Amygdala (tissue), 56 donors: ENCODE measurements at regions not wholly inside any gene's neighbourhood (a gene's known extent, or its start where the extent isn't known, plus 50 kb on each side); places are given as distances from the start of the nearest gene placed in this dataset.

Experiments
- DNase-seq, 56 donors: peaks; one replicate each; lab custom pipeline; 2025; lab: John Stamatoyannopoulos, UW

GRCh38 chr3:5426094-5426883, 238.8 kb downstream of the EDEM1 start:
- peak in 54 of 56 donors; percentile 1 to 86 (median 56) for DNase-seq

DNA sequence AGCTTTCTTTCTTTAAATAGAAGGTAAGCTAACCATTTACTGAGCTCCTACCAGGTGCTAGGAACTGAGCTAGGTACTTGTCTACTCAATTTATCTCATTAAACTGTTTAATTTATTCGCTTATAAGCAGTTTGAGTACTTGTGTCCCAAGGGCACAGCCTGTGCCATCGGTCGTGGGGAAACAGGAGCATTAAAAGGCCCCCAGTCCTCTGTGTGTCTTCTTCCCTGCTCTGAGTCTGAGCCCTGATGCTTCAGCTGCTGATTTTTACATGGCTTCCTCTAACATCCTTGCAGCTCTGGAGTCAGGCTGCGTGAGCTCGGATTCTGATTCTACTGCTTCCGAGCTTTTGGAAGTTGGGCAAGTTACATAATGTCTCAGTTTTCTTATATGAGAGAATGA, 239.5 kb downstream of the EDEM1 start:
- DNase-seq = no peak

GRCh38 chr3:5427938-5428337, 240.4 kb downstream of the EDEM1 start:
- DNase-seq = no peak

GRCh38 chr3:5428607-5429516, 241.4 kb downstream of the EDEM1 start:
- no peak for DNase-seq

DNA sequence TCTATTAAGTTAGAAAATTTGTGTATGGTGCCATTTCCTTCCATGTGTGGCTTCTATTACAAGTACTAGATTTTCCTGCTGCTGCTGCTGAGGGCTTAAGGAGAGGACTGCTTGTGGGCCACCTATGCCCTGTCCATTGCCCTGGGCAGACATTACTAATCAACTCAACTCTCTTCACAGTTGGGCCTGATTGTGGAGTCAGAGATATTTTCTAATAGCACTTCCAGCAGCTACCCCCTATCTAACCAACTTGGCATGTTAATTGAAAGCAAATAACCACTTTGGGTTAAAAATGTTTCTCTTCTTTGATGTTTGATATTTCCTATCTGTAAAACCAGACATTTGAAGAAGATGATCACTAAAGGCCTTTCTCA, 242.0 kb downstream of the EDEM1 start:
- DNase-seq = no peak

- no peak for DNase-seq
Measured at GRCh38 chr3:5430701-5431100, 243.2 kb downstream of the EDEM1 start.

DNA sequence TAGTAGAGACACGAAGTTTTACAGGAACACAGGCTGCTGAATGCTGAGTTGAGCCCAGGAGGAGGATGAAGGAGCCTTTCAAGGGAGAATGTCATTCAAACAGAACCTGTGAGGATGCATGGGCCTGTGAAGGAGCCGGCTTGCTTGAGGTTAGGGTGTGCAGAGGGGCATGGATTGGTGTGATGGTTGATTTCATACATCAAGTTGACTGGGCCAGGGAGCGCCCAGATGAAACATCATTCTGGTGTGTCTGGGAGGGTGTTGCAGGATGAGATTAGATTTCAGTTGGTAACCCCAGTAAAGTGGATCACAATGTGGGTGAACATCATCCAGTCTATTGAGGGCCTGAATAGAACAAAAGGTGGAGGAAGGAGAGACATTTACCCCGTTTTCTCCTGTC, 243.6 kb downstream of the EDEM1 start:
- DNase-seq = no peak

DNA sequence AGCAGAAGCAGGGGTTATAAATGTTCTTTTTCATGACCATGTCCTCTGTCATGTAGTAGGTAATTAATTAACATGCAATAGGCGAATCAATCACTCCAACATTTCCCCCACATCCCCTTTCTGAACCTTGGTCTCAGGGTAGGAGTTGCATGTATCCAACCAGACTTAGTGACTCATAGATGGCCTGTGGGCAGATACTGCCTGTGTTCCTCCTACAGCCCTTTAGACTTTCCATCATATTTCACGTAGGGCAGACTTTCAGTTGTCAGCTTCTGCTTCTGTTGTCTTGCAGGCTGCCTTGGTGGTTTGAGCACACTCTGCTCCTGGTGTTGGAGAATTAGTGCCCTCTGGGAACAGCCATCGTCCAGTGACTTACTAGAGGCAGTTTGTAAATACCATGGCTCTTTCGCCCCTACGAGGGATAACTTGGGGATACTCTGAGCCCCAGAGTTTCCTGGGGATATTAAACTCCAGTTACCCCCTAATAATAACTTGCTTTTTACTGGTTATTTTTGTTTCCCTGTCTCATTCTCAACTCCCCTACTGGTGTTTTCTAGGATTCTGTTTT, 244.4 kb downstream of the EDEM1 start:
- DNase-seq = no peak

DNA sequence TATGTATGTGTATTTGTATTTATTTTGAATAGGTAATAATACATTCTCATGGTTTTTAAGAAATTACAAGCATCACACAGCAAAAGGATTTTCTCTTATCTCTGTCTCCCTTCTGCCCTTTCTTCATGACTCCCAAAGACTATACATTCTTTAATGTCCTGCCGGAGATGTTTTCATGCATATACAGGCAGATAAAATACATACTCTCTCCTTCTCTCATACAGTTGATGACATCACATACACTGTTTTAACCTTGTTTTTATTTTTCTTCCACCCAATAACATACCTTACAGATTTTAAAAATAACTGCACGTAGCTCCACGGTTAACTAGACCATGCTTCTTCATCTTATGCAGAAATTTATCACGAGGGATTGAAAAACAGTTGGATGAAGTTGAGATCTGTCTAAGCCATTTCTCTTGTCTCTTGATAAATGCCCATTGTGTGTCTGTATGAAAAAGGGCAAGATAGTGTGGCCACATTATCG, 249.8 kb downstream of the EDEM1 start:
- DNase-seq = no peak

- no peak for DNase-seq
Measured at GRCh38 chr3:5437783-5438323, 250.3 kb downstream of the EDEM1 start.

GRCh38 chr3:5441401-5441800, 253.9 kb downstream of the EDEM1 start:
- no peak for DNase-seq

DNA sequence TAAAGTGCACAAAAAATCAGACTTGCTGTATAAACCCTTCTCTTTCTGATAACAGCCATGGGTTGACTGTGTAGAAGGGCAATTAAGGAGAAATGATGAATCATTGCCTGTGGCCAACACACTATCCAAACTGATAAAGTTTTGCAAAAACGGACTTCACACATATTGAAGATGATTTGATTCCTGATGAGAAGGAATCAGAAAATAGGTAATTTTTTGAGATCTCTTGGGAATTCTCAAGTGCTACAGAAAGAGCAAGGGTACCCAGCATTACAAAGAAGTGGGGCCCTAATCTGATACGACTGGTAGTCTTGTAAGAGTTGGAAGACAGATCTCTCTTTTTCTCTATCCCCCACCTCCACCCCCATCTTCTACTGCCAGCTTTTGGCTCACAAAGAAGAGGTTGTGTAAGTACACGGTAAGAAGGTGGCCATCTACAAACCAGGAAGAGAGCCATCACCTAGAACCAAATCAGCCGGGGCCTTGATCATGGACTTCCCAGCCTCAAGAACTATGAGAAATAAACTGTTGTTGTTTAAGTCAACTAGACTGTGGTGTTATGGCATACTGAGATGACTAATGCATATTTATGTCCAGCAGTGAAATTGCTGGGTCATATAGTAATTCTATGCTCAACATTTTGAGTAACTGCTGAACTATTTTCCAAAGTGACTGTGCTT, 254.7 kb downstream of the EDEM1 start:
- no peak for DNase-seq

GRCh38 chr3:5442786-5443138, 255.3 kb downstream of the EDEM1 start:
- DNase-seq = no peak

- no peak for DNase-seq
Measured at GRCh38 chr3:5444253-5444652, 256.7 kb downstream of the EDEM1 start.

- DNase-seq = no peak
Measured at GRCh38 chr3:5445676-5446201, 258.2 kb downstream of the EDEM1 start.

DNA sequence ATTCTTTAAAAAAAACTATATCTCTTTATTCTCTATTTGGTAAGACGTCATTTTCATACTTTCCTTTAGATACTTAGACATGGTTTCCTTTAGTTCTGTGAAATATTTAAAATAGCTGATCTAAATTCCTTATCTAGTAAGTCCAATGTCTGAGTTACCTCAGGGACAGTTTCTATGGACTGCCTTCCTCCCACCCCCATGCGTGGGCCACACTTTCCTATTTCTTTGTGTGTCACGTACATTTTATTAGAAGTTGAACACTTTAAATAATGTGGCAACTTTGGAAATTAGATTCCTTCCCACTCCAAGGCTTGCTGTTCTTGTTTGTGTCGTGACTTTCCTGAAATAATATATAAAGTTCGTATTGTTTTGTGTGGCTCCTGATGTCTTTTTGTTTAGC, 260.7 kb downstream of the EDEM1 start:
- no peak for DNase-seq

DNA sequence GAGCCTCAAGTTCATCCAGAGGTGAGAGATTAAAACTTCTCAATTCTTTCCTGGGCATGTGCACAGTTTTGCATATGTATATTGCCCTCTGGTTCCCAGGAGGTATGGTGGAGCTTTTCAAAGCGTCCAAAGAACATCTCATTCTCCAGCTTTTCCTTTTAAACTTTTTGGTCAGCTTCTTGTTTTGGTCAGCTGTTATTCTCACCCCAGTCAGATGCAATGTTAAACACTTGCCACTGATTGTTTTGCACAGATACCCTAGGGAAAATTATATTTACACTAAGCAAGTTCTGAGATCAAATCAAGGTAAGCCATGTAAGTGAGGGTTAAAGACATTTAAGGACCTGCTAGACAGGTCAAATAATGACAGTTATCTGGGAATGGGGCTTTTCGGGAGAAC, 261.3 kb downstream of the EDEM1 start:
- DNase-seq = no peak

DNA sequence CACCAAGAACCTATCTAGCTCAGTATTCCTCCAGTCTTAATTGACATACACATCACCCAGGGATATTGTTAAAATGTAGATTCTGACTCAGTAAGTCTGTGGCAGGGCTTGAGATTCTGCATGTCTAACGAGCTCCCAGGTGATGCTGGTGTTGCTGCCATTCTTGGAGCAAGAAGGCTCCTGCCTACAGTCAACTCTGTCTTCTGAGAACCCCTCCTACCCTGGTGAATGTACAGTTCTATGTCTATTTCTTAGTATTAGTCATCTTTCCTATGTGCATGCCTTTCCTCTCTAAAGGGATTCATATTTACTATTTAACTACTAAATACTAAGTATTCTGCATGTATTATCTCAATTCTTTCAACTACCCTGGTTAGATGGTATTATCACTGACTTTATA, 268.7 kb downstream of the EDEM1 start:
- DNase-seq = no peak

DNA sequence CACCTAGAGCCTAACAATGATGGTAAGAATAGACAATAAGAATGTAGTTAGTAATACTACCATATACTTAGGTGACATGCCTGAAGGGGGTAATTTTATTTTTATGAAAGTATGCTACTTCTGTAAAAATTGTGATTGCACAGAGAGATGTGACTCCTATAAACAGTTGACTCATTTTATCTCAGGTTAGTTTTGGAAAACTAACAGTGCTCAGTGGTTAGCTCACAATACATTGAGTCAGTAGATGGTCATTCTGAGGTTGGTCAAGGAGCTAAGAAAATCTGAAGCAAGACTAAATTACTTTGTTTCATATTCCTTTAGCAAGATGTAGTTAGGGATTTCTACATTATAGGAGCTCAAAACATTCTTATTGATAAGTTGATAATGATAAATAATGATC, 271.0 kb downstream of the EDEM1 start:
- no peak for DNase-seq

DNA sequence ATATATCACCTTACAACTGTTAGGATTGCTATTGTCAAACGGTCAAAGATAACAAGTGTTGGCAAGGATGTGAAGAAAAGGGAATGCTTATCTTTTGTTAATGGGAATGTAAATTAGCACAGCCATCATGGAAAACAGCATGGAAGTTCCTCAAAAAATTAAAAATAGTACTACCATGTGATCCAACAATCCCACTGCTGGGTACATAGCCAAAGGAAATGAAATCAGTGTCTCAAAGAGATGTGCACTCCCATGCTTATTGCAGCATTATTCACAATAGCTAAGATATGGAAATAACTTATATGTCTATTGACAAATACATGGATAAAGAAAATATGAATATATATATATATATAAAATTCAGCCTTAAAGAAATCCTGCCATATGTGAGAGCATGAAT, 274.6 kb downstream of the EDEM1 start:
- no peak for DNase-seq
